Suppressor macrophage treated with lipopolysaccharide for 1 hour (primary cell): ENCODE measurements at regions not wholly inside any gene's neighbourhood (a gene's known extent, or its start where the extent isn't known, plus 50 kb on each side); places are given as distances from the start of the nearest gene placed in this dataset.

Experiments used
- DNase-seq, 3 donors: peaks; one replicate each; pipeline ENCODE4 v3.0.0-alpha.2; 2020 to 2022

- DNase-seq = no peak
Measured at GRCh38 chr9:36764364-36765076, 191.8 kb downstream of the MELK start.

GRCh38 chr9:36765077-36765390 is 192.3 kb downstream of the MELK start:
- DNase-seq = no peak

- peak; percentile 86 to 92 (median 87) for DNase-seq
Measured at GRCh38 chr9:36765468-36766341, 193.0 kb downstream of the MELK start.

GRCh38 chr9:36768677-36769076 is 196.0 kb downstream of the MELK start:
- no peak for DNase-seq

- DNase-seq = no peak
Measured at GRCh38 chr9:36770025-36770424, 197.3 kb downstream of the MELK start.

- DNase-seq = no peak
Measured at GRCh38 chr9:36772449-36773403, 200.0 kb downstream of the MELK start.

GRCh38 chr9:36778682-36779081 is 206.0 kb downstream of the MELK start:
- DNase-seq = no peak

- DNase-seq = no peak
Measured at GRCh38 chr9:36779582-36779981, 206.9 kb downstream of the MELK start.

- DNase-seq = no peak
Measured at GRCh38 chr9:36780186-36780585, 207.5 kb downstream of the MELK start.

GRCh38 chr9:36781533-36781932 is 208.8 kb downstream of the MELK start:
- no peak for DNase-seq
